OCI-LY7 (cell line): ENCODE measurements at regions not wholly inside any gene's neighbourhood (a gene's known extent, or its start where the extent isn't known, plus 50 kb on each side); places are given as distances from the start of the nearest gene placed in this dataset.
A peak's percentile ranks its signal among the peaks of the same experiment; 100 is the strongest.
"Not testable (repeated sequence)": the region's sequence is repeated elsewhere in the genome, so short reads cannot be mapped to it uniquely, and the experiment has no call there.

Experiments
- BruUV-seq: library from RNA; stranded (reverse); fragments of 400-500 nt; replicated peaks from 2 replicates; lab custom pipeline; 2021; lab: Mats Ljungman, UMichigan
- CTCF ChIA-PET: fragments of 300-600 bp; sonication (Branson Sonifier 250); formaldehyde crosslinking; loops from one replicate; lab custom pipeline; 2022; ENCODE audit warnings: antibody characterized with exemption; ENCODE audit not compliant: unreplicated experiment; lab: Charles Lee
- POLR2A ChIA-PET: fragments of 300-600 bp; sonication (Branson Sonifier 250); formaldehyde crosslinking; loops from one replicate; lab custom pipeline; 2022; ENCODE audit warnings: antibody characterized with exemption; lab: Charles Lee
- DNase-seq: peaks from one replicate; pipeline ENCODE4 v3.0.0-alpha.2; 2015; ENCODE audit warnings: low spot score
- H2AFZ ChIP-seq: fragments of 200-600 bp; sonication (generic), shearing (Covaris generic); 2 replicates; pipeline ENCODE4 v1.6.1; 2014; ENCODE audit warnings: mild to moderate bottlenecking, antibody characterized with exemption, low read length, moderate library complexity
- H3K27ac ChIP-seq: fragments of 200-600 bp; sonication (generic); 2 replicates; pipeline ENCODE4 v1.5.1; 2014; ENCODE audit warnings: mixed run types, low read depth, mild to moderate bottlenecking, moderate library complexity, low read length, inconsistent platforms; ENCODE audit not compliant: poor library complexity, severe bottlenecking
- H3K36me3 ChIP-seq: fragments of 200-600 bp; sonication (generic); 2 replicates; pipeline ENCODE4 v1.6.1; 2014; ENCODE audit warnings: mild to moderate bottlenecking, antibody characterized with exemption, low read length, moderate library complexity, mixed read lengths; ENCODE audit not compliant: insufficient read depth
- H3K4me1 ChIP-seq: fragments of 200-600 bp; sonication (generic); 2 replicates; pipeline ENCODE4 v1.5.1; 2014; ENCODE audit warnings: mild to moderate bottlenecking, low read length; ENCODE audit not compliant: insufficient read depth, poor library complexity, severe bottlenecking
- H3K4me2 ChIP-seq: fragments of 200-600 bp; sonication (generic); 2 replicates; pipeline ENCODE4 v1.6.1; 2014; ENCODE audit warnings: mild to moderate bottlenecking, low read length
- H3K4me3 ChIP-seq: fragments of 200-600 bp; sonication (generic); 2 replicates; pipeline ENCODE4 v1.5.1; 2014; ENCODE audit warnings: mild to moderate bottlenecking, low read depth, low read length; ENCODE audit not compliant: poor library complexity, severe bottlenecking
- H3K79me2 ChIP-seq: fragments of 200-600 bp; sonication (generic); 2 replicates; pipeline ENCODE4 v1.6.1; 2016; ENCODE audit warnings: low read depth, mild to moderate bottlenecking, low read length, moderate library complexity, mixed read lengths; ENCODE audit not compliant: insufficient read depth
- H3K9me2 ChIP-seq: fragments of 200-600 bp; sonication (generic); 2 replicates; pipeline ENCODE4 v1.6.1; 2016; ENCODE audit warnings: mild to moderate bottlenecking, low read length, mixed read lengths; ENCODE audit not compliant: insufficient read depth
- H3K9me3 ChIP-seq: fragments of 200-600 bp; sonication (generic); 2 replicates; pipeline ENCODE4 v1.6.1; 2014; ENCODE audit warnings: mild to moderate bottlenecking, mixed run types, low read length, mixed read lengths
- H4K20me1 ChIP-seq: fragments of 200-600 bp; sonication (generic); 2 replicates; pipeline ENCODE4 v1.6.1; 2014; ENCODE audit warnings: mild to moderate bottlenecking, antibody characterized with exemption, low read length, moderate library complexity, mixed read lengths; ENCODE audit not compliant: insufficient read depth
- EZH2phosphoT487 ChIP-seq: fragments of 200-600 bp; sonication (generic); IDR thresholded peaks from 2 replicates; pipeline ENCODE4 v1.6.1; 2018; ENCODE audit warnings: low read depth, borderline replicate concordance, mild to moderate bottlenecking, mixed run types, antibody characterized with exemption, low read length, moderate library complexity, mixed read lengths
- intact Hi-C: fragments of 100-400 bp; cut with micrococcal nuclease; formaldehyde crosslinking; loops from one replicate; pipeline ENCODE4 v1.10.0; 2022; ENCODE audit not compliant: unreplicated experiment
- TF ChIP-seq, protein P1 (sequence below): fragments of 200-600 bp; sonication (generic); conservative IDR thresholded peaks from 2 replicates; pipeline ENCODE4 v1.5.1; 2014; ENCODE audit warnings: mild to moderate bottlenecking, antibody characterized with exemption, low read length, moderate library complexity, mixed read lengths

DNA sequence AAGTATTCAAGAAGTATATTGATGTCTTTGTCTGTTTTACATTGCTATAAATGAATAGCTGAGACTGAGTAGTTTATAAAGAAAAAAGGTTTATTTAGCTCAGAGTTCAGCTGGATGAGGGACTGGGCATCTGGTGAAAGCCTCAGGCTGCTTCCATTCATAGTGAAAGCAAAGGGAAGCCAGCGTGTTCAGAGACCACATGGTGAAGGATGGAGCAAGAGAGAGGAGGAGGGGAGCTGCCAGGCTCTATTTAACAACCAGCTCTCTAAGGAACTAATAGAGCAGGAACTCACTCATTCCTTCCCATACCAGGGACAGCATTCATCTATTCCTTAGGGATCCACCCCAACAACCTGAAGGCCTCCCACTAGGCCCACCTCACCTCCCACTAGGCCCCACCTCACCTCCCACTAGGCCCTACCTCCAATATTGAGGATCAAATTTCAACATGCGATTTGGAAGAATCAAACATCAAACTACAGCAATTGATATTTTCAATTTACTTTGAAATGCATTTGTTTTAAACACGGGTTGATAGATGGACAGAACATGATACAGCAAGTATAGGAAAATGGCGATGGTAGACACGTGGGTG lies 167.5 kb upstream of the HES1 start:
- H4K20me1 ChIP-seq = no peaks in the 10 kb centered on the region
- no peak overlapping the region for H3K4me3 ChIP-seq
- POLR2A ChIA-PET = interaction anchor here (0.5 to 1.1 kb wide), 2 partner anchors 79 to 84 kb away, joined by 3 to 4 read pairs; no protein-coding TSS in a partner anchor
- H2AFZ ChIP-seq = no peak overlapping the region
- H3K27ac ChIP-seq = no peak overlapping the region
- H3K4me1 ChIP-seq = peaks cover 7% of the 10 kb centered on the region
- intact Hi-C loops = no loop called here
- no peak overlapping the region for H3K4me2 ChIP-seq
- no peaks in the 10 kb centered on the region for H3K36me3 ChIP-seq
- no peaks in the 10 kb centered on the region for H3K9me2 ChIP-seq
- BruUV-seq = no TSS peak
- TF ChIP-seq, protein P1, sequence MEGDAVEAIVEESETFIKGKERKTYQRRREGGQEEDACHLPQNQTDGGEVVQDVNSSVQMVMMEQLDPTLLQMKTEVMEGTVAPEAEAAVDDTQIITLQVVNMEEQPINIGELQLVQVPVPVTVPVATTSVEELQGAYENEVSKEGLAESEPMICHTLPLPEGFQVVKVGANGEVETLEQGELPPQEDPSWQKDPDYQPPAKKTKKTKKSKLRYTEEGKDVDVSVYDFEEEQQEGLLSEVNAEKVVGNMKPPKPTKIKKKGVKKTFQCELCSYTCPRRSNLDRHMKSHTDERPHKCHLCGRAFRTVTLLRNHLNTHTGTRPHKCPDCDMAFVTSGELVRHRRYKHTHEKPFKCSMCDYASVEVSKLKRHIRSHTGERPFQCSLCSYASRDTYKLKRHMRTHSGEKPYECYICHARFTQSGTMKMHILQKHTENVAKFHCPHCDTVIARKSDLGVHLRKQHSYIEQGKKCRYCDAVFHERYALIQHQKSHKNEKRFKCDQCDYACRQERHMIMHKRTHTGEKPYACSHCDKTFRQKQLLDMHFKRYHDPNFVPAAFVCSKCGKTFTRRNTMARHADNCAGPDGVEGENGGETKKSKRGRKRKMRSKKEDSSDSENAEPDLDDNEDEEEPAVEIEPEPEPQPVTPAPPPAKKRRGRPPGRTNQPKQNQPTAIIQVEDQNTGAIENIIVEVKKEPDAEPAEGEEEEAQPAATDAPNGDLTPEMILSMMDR = no peak
- TF ChIP-seq EZH2phosphoT487 = no peak
- CTCF ChIA-PET = no interaction called here
- H3K9me3 ChIP-seq = no peaks in the 10 kb centered on the region
- H3K79me2 ChIP-seq = no peaks in the 10 kb centered on the region
- DNase-seq = no peak

DNA sequence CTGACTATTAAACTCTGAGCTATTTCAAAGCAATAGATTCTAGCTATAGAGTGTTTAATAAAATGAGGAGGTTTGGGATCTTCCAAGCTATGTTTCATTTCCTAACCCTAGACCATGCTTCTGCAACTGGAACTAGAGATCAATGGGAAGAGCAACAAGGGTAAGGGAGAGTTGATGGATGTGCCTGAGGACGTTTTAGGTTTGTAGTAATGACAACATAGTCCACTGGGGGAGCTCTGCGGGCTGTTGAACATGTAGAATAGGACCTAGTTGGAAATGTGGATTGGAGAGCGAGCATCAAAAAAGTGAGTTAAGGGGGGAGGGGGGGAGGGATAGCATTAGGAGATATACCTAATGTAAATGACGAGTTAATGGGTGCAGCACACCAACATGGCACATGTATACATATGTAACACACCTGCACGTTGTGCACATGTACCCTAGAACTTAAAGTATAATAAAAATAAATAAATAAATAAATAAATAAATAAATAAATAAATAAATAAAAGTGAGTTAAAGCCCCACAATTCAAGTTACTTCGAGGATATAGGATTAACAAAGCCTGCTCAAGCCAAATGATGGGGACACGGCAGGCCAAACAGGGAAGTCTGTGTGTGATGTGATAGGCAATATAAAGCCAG lies 165.7 kb upstream of the HES1 start:
- H4K20me1 ChIP-seq, H3K4me3 ChIP-seq, H3K9me3 ChIP-seq, H3K9me2 ChIP-seq, H3K4me1 ChIP-seq, H3K4me2 ChIP-seq, H2AFZ ChIP-seq, H3K79me2 ChIP-seq, H3K36me3 ChIP-seq, BruUV-seq, H3K27ac ChIP-seq: not testable (repeated sequence)
- peak; percentile 78 for DNase-seq
- ChIA-PET POLR2A (interaction anchor here (0.5 to 1.0 kb wide), 3 partner anchors 9 to 210 kb away, joined by 3 to 6 read pairs (median 4); no protein-coding TSS in a partner anchor), CTCF (interaction anchor here (0.6 to 0.7 kb wide), 3 partner anchors 13 to 43 kb away, joined by 3 read pairs; no protein-coding TSS in a partner anchor)
- intact Hi-C loops = loop anchor here (1.0 to 10.0 kb wide), 2 partner anchors 166 to 185 kb away; partner anchors contain the start of gene HES1
- TF ChIP-seq, protein P1 = peak; percentile 75

DNA sequence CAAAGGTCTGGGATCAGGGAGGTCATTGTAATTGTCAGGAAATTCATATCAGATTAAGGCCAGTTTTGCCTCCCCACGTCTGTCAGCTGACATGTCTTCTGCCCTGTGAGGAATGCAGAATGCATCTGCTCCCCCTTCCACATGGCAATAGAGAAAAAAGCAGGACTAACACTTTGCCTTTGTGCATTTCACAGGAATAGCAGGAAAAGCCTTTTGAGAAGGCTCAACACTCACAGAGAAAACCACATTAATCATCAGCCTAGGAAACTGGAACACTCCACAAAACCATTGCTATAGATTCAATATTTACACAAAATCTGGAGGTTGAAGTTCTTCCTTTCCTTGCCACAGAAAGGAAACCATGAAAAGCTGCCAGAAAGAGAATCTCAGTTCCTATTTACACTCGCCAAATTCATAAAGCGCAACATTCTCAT lies 165.2 kb upstream of the HES1 start:
- intact Hi-C loops = loop anchor here (1.0 to 10.0 kb wide), 2 partner anchors 166 to 186 kb away; partner anchors contain the start of gene HES1
- ChIA-PET CTCF (interaction anchor here (0.6 kb wide), 1 partner anchor 42 kb away, joined by 3 read pairs; no protein-coding TSS in a partner anchor), POLR2A (no interaction called here)
- Histone ChIP-seq H2AFZ (no peak overlapping the region), H4K20me1 (no peaks in the 10 kb centered on the region), H3K4me2 (no peak overlapping the region), H3K27ac (no peak overlapping the region), H3K79me2 (no peaks in the 10 kb centered on the region), H3K9me3 (no peaks in the 10 kb centered on the region), H3K9me2 (no peaks in the 10 kb centered on the region), H3K4me1 (peaks cover 7% of the 10 kb centered on the region), H3K4me3 (no peak overlapping the region), H3K36me3 (no peaks in the 10 kb centered on the region)
- TF ChIP-seq, protein P1 = no peak
- no peak for TF ChIP-seq EZH2phosphoT487
- no peak for DNase-seq
- BruUV-seq = no TSS peak
